HG03354 (cell line): ENCODE measurements at regions not wholly inside any gene's neighbourhood (a gene's known extent, or its start where the extent isn't known, plus 50 kb on each side); places are given as distances from the start of the nearest gene placed in this dataset.
"Not testable (repeated sequence)": the region's sequence is repeated elsewhere in the genome, so short reads cannot be mapped to it uniquely, and the experiment has no call there.

Experiments
- ATAC-seq: cut with Tn5 transposase; IDR thresholded peaks from one replicate; pipeline ENCODE4 v1.9.1; 2021; ENCODE audit warnings: mild to moderate bottlenecking; ENCODE audit not compliant: unreplicated experiment, poor library complexity, severe bottlenecking

DNA sequence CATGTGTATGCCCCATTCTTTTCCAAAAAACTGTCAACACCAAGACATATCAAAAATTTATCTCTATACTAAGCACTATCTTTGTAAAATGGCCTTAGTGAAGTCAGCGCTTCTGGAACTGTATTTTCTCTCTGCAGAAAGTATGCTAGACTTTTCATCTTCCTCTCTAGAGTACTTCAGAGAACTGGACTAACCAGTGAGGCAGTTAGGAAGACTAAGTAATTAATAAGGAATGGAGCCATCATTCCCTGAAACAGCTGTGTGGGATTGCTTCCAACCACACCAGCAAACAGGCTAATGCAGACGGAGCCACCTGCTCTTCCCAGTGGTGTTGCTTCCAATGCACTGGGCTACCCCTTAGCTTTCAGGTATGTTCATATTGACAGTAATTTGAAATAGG lies 169.1 kb upstream of the FUT9 start:
- ATAC-seq: no peak

DNA sequence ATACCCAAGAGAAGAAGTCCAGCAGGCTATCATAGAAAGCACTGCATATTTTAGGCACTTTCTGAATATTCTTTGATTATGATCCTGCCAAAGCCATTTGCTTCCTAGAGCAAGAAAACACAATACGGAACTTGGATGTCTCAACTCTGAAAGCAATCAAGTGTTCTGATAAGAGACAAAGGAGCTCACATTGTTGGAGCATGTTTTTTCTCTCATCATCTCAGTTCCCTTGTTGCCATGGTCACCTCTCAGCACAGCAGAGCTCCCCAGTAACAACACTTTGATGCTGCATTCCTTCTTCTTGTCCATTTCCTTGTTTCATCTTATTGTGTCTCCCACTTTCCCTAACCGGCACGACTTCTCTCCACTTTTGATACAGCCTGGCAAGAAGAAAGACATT lies 168.7 kb upstream of the FUT9 start:
- no peak for ATAC-seq

DNA sequence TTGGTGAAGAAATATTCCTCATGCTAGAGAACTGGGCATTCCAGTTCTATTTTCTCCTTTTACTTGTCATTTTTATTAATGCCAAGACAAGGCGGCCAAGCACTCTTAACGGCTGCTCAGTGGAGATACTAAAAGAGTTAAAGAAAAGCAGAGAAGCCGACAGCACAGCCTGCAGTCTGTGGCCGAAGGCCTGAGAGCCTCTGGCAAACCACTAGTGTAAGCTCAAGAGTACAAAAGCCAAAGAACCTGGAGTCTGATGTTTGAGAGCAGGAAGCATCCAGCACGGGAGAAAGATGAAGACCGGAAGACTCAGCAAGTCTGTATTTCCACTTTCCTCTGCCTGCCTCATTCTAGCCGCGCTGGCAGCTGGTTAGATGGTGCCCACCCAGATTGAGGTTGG lies 167.1 kb upstream of the FUT9 start:
- no peak for ATAC-seq

DNA sequence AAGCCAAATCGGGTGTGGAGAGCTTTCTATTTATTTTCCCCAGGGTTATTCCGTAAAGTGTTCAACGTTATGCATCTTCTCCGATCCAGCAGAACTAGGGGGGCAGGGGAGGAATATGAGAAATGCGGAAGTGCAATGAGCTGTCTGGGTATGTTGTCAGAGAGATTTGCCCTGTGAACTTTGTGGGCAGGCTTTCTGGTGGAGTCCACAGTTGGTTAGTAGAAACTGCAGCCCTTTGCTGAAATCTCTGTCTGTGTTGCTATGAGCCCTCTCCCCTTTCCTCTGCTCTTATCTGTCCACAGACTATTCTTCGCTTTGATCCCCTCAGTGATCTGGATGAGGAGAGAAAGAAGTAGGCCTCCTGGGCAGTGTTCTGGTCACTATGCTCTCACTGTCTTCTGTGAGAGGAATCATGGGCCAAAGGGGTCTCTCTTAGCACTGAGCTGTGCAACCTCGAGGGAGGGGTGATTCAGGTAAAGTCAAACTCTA lies 158.9 kb upstream of the FUT9 start:
- no peak for ATAC-seq

DNA sequence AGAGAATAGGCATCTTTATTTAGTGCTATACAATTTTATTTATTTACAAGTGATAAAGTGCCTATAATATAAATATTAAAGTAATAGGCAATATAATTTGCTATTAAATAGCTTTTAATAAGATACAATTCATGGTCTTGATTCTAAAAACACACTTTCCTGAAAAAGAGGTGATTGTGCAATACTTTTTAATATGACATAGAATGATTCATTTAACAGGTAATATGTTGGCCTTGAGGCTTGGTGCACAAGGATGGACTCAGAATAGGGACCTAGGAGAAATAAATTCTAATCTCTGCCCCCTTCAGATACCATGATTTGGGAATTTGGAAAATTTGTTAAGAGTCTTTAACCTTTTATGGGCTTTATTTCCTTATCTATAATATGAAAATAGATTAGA lies 149.9 kb upstream of the FUT9 start:
- no peak for ATAC-seq

DNA sequence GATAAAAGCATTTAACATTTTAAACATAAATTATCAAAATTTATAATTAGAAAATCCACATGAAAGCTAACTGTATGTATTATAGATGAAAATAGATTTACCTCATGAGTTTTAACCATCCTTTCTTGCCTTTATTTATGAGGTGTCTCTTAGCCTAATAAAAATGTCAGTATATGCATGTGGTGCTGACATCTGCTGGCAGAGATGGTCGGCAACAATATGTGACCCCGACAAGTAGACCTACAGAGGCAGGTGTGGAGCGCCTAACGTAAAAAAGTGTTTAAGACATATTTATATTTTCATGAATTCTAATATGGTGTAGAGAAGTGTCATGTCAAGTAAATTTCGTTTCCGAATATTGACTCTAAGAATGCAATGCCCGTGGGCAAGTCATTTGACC lies 149.0 kb upstream of the FUT9 start:
- peak; percentile 61 for ATAC-seq

DNA sequence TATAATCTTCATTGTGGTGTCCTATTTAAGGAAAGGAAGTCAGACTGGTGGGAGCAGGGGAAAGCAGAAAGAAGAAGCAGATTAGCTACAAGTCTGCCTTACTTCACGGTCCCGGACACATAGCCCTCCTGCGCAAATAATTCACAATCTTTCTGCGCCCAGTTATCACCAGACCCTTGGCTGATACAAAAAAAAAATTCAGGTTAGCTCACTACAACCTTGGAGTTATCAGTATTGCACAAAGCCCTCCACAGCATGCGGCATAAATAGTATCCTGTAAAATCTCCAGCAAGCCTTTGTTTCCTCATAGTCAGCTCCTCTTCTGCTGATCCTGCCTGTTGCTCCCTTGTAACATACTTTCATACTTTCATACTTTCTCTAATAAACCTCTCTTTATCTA lies 148.6 kb upstream of the FUT9 start:
- ATAC-seq: no peak

DNA sequence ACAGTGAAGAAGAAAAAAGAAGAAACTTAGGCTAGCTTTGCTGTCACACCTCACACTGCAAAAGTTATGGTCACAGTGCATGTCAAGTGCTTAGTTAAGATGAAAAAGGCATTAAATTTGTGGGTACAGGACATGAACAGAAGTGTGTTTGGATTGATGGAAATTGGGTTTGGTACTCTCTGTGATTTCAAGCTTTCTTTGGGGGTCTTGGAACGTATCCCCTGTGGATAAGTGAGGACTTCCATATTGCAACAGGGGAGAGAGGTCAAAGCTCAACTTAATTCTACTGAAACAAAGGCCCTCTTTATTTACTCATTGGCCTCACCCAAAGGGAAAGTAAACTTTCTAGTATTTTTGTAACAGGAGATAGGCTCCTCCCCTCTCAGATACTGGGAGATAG lies 138.3 kb upstream of the FUT9 start:
- ATAC-seq: no peak

DNA sequence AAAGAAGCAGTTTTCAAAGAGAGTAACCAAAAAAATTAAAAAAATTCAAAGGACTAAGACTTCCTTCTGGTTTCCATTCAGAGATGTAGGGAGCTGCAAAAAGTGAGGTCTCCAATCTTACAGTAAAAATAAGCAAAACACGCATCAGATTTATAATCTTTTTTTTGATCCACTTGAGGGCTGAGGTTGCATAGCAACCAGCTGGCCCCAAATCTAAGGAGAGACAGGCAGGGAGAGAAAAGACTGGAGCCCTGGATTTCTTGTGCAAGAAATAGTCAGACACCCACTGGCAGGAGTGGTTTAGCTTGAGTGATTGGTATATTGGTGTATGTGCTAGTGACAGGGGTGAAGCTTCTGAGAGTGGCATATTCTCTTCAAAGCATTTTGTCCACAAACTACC lies 135.9 kb upstream of the FUT9 start:
- no peak for ATAC-seq

DNA sequence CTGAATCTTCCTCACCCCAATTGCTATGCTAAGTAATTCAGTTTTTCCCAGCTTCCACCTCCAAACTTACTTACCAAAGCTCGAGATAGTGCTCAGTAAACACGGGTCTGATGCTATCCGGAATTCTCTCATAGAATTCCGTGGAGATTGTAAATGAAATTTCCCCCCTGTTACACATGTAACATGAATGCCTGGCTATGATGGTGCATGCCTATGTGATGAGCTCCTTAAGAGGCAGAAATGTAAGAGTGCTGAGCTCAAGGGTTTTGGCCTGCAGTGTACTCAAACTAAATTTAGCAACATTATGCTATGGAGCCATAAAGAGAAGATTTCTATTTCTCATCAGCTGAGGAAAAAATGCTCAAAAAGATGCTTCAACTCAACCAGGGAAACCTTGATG lies 133.4 kb upstream of the FUT9 start:
- ATAC-seq: no peak

DNA sequence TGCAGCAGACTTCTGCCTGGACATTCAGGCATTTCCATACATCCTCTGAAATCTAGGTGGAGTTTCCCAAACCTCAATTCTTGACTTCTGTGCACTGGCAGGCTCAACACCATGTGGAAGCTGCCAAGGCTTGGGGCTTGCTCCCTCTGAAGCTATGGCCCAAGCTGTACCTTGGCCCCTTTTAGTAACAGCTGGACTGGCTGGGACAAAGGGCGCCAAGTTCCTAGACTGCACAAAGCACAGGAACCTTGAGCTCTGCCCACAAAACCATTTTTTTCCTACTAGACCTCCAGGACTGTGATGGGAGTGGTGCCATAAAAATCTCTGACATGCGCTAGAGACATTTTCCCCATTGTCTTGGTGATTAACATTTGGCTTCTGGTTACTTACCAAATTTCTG lies 127.1 kb upstream of the FUT9 start:
- ATAC-seq: not testable (repeated sequence)

DNA sequence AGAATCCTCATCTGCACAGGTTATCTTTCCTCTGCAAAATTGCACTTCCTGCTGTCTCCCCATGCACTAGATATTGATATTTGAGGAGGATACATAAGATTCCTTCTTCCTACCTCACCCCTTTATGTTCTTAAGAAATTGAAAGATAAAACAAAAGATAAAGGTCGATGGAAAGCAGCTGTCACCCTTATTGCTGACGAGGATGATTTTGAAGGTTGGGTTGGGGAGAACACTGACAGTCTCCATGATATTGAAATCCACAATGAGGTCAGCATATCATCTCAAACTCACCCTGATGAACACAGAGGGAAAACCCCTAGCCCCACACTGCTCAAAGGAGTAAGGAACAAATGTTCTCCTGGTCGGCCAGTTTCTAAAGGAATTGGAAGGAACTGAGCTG lies 110.6 kb upstream of the FUT9 start:
- ATAC-seq: no peak

DNA sequence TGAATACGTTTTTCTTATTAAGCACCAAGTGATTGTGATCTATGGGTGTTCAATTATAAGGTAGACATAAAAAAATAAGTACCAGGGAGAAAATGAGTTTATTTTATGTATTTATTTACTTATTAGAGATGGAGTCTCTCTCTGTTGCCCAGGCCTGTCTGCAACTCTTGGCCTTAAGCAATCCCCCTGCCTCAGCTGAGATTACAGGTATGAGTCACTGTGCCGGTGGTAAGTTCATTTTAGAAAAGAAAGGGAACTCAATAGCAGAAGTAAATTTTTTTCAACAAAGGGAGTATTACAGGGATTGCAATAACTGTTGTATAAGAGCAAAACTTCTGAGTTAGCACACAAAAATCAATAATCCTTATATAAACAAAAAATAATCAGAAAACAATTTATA lies 98.7 kb upstream of the FUT9 start:
- no peak for ATAC-seq

DNA sequence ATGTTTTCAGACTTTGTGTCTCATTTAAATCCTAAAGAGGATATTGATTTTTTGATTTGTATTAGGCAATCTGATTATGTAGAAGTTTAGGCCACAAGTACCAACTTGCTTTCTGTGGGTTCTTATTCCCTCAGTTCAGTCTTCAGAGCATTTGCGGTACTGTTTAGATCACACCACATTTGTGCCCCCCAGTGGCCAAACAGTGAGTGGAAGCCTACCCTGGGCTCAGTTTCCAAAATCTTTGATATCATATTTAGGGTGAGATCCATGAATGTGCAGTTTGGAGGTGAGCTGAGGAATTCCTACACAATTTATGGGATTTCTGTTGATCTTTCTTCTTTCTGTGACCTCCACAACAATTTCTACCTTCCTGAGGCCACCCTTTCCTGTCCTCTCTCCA lies 92.3 kb upstream of the FUT9 start:
- peak; percentile 70 for ATAC-seq

DNA sequence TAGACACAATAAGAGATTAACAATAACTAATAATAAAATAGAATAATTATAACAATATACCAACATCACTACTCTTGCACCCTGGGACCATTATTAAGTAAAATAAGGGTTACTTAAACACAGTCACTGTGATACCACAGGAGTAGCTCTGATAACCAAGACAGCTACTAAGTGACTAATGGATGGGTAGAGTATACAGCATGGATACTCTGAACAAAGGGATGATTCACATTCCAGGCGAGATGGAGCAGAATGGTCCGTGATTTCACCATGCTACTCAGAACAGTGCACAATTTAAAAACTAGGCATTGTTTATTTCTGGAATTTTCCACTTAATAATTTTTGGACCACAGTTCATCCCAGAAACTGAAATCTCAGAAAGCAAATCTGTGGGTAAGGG lies 80.0 kb upstream of the FUT9 start:
- ATAC-seq: no peak

DNA sequence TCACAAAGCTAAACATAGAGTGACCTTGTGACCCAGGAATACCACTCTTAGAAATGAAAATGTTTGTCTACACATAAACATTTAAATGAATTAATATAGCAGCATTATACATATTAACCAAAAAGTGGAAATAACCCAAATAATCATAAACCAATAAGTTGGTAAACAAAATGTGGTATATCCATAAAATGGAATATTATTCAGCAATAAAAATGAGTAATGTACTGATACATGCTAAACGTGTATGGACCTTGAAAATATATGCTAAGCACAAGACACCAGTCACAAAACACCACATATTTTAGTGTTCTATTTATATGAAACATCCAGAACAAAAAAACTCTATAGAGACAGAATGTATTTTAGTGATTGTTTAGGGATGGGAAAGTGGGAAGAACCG lies 68.9 kb upstream of the FUT9 start:
- no peak for ATAC-seq

DNA sequence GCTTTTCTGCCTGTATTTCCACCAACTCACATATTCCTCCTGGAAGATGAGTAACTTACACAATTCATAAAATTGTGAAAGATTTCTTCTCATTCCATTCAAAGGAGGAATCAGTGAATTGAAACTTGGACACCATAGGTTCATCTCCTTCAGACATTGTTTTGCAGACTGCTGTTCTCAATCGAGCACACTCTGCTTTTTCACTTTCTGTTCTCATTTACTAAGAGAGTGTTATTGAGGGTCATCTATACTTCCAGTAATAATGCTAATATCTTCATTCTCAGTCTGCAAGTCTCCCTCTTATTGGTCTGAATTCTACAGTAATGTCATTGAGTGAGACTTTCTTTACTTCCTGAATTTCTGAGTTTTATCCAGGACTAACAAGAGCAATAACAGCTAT lies 67.5 kb upstream of the FUT9 start:
- no peak for ATAC-seq

DNA sequence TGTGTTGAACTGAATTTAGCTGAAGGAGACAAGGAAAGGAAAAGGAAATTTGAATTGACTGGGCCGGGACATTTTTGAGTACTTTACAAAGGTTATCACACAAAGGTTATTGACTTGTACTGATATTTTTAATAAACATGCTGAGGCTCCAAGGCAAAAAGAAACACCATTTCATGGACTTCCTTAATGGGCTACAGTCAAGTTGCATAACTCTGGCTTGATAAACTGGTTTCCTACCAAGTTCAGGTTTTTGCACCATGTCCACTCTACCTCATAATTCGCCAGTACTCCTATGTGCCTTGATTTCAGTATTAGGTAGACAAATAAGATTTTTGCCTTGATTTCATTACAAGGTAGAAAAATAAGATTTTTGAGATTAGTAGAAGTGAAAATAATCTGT lies 65.8 kb upstream of the FUT9 start:
- no peak for ATAC-seq

DNA sequence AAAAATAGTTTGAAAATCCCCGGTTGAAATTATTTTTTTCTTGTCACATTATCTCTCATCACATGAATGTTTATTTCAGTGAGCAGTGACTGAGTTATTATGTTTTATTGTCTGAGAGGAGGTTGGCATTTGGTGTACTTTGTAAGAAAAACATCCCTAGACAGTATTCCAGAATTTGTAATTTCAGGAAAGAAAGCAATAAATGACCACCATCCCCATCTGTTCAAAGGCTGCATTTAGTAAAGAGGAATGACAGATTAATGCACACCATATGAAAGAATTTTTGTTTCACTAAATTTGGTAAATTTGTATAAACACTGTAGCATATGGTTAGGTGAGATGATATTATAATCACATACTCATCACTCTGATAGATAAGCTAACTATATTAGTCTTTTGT lies 57.1 kb upstream of the FUT9 start:
- no peak for ATAC-seq

DNA sequence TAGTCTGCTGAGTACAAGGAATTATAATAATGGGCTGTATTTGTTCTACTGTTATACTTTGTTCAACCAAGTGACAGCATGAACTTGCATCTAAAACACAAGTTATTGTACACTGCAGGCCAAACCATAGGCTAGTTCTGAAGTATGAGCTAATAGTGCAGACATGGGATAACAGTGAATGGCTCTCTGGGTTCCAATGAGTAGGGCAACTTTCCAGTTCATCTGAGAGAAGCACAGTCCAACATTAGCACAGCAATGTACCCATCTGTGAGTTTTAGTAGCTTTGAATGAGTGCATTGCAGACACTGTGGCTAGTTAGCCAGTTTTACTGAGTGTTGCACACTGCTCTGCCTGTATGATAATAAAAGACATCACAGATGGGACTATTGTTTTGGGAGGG lies 56.5 kb upstream of the FUT9 start:
- no peak for ATAC-seq
